ENCODE measurements at regions not wholly inside any gene's neighbourhood (a gene's known extent, or its start where the extent isn't known, plus 50 kb on each side); places are given as distances from the start of the nearest gene placed in this dataset.
"Not testable (repeated sequence)": the region's sequence is repeated elsewhere in the genome, so short reads cannot be mapped to it uniquely, and the experiment has no call there.

DNA sequence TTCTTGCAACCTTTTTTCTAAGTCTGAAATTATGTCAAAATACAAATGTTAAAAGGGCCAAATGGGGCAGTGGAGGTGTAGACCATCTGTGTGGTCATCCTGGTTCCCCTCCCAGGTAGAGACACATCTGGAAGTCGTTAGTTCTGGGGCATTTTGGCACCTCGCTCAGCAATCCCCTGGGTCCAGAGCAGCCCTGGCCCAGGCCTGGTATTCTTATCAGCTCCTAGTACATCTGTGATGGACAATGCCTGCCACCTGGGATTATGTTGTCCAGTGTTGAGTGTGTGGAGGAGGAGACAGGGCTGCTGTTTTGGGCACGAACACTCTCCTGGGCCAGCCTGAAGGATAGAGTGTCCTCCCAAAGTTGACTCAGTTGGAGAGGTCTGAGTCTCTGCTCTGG lies 74.8 kb downstream of the GADD45G start:
- no peak for TF ChIP-seq POLR2A (IDR thresholded peaks at IDR 0.05)
- no peak for TF ChIP-seq POLR2AphosphoS5 (IDR thresholded peaks at IDR 0.05)
- TF ChIP-seq, protein P1, sequence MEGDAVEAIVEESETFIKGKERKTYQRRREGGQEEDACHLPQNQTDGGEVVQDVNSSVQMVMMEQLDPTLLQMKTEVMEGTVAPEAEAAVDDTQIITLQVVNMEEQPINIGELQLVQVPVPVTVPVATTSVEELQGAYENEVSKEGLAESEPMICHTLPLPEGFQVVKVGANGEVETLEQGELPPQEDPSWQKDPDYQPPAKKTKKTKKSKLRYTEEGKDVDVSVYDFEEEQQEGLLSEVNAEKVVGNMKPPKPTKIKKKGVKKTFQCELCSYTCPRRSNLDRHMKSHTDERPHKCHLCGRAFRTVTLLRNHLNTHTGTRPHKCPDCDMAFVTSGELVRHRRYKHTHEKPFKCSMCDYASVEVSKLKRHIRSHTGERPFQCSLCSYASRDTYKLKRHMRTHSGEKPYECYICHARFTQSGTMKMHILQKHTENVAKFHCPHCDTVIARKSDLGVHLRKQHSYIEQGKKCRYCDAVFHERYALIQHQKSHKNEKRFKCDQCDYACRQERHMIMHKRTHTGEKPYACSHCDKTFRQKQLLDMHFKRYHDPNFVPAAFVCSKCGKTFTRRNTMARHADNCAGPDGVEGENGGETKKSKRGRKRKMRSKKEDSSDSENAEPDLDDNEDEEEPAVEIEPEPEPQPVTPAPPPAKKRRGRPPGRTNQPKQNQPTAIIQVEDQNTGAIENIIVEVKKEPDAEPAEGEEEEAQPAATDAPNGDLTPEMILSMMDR (IDR thresholded peaks at IDR 0.05): no peak
- no peak for TF ChIP-seq EP300 (IDR thresholded peaks at IDR 0.05)
- Histone ChIP-seq H3K4me1 (peaks cover 7 to 41% (median 25%) of the 10 kb centered on the region in 4 donors), H3K27ac (no peak overlapping the region), H3K4me3 (no peak overlapping the region), H3K27me3 (no peaks in the 10 kb centered on the region), H3K9me3 (no peaks in the 10 kb centered on the region), H3K36me3 (no peaks in the 10 kb centered on the region)
- WGBS, 2 donors: 86 to 97% methylated on average over 3 of the region's 3 CpGs
- ATAC-seq (ENCODE audit: low FRiP score in 2 of 2) (no peak), DNase-seq (no peak)

DNA sequence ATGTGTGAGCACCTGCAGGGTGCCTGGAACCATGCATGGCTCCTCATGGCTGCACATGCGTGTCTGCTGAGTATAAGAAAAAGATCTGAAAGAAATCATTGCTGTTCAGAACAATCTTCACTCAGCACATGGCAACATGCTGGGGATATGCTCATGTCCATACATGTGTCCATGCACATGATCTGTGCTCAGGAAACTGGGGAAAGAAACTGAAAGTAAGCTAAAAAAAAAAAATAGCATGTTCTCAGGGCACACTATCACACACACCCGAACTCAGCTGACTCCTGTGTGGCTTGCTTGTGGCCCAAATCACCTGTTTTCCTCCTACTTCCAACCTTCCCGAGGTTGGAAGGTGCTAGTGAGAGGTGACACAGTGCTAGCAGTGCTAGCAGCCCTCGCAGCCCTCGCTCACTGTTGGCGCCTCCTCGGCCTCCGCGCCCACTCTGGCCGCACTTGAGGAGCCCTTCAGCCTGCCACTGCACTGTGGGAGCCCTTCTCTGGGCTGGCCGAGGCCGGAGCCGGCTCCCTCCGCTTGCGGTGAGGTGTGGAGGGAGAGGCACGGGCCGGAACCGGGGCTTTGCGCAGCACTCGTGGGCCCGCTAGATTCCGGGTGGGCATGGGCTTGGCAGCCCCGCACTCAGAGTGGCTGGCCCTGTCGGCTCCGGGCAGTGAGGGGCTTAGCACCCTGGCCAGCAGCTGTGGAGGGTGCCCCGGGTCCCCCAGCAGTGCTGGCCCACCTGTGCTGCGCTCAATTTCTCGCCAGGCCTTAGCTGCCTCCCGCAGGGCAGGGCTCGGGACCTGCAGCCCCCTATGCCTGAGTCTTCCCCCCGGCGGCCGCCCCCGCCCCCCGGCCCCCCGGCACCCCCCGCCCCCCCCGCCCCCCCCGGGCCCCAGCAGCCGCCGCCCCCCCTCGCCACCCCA lies 76.0 kb downstream of the GADD45G start:
- WGBS, 2 donors: 89 to 90% methylated on average over 10 to 28 of the region's 42 CpGs
- DNase-seq: peak in 1 of 2 donors; percentile 77
- H3K36me3 ChIP-seq: no peaks in the 10 kb centered on the region

DNA sequence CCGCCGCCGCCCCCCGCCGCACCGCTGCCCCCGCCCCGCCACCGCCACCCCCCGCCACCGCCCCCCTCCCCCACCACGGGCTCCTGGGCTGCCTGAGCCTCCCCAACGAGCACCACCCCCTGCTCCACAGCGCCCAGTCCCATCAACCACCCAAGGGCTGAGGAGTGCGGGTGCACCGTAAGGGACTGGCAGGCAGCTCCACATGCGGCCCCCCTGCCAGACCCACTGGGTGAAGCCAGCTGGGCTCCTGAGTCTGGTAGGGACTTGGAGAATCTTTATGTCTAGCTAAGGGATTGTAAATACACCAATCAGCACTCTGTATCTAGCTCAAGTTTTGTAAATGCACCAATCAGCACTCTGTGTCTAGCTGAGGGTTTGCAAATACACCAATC lies 76.7 kb downstream of the GADD45G start:
- not testable (repeated sequence) for ATAC-seq (ENCODE audit: low FRiP score in 2 of 2); DNase-seq; H3K27me3 ChIP-seq; H3K4me3 ChIP-seq; H3K9me3 ChIP-seq; H3K27ac ChIP-seq; H3K36me3 ChIP-seq
- H3K4me1 ChIP-seq: peaks cover 5 to 34% (median 24%) of the 10 kb centered on the region in 4 donors
- WGBS, 2 donors: 95% methylated on average over 2 of the region's 17 CpGs; no CpG with 5 or more reads in 1 of the 2 donors

More for the DNA sequence above, 76.0 kb downstream of the GADD45G start:
- H3K4me3 ChIP-seq: no peak overlapping the region
- no peak for ATAC-seq (ENCODE audit: low FRiP score in 2 of 2)
- no peaks in the 10 kb centered on the region for H3K27me3 ChIP-seq
- peaks cover 7 to 39% (median 27%) of the 10 kb centered on the region in 4 donors for H3K4me1 ChIP-seq
- H3K27ac ChIP-seq: no peak overlapping the region
- TF ChIP-seq POLR2AphosphoS5 (IDR thresholded peaks at IDR 0.05) (no peak), EP300 (IDR thresholded peaks at IDR 0.05) (no peak), POLR2A (IDR thresholded peaks at IDR 0.05) (no peak)
- TF ChIP-seq, protein P1 (IDR thresholded peaks at IDR 0.05): no peak
- no peaks in the 10 kb centered on the region for H3K9me3 ChIP-seq

DNA sequence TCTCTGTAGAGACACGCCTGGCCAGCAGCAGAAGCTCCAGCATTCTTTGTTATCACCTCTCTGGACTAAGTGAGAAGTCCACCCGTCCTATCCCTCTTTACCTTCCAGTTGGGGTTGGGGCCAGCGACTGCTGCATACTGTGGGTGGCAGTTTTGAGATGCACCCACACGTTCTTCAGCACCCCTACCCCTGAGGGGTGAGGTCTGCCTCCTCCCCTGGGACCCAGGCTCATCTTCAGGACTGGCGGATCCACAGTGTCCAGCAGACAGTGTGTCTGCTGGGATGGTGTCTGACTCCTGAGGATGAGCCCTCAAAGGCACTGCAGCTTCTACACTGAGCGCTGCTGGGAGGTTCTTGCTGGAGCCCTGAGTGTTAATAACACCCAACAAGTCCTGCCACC lies 78.8 kb downstream of the GADD45G start:
- Histone ChIP-seq H3K27ac (peak overlapping the region in 1 of 4 donors; percentile 68), H3K27me3 (no peaks in the 10 kb centered on the region), H3K36me3 (no peaks in the 10 kb centered on the region), H3K4me1 (peaks cover 0 to 15% (median 11%) of the 10 kb centered on the region in 4 donors), H3K4me3 (no peak overlapping the region), H3K9me3 (no peaks in the 10 kb centered on the region)
- ATAC-seq (ENCODE audit: low FRiP score in 2 of 2): no peak
- TF ChIP-seq POLR2A (IDR thresholded peaks at IDR 0.05) (no peak), EP300 (IDR thresholded peaks at IDR 0.05) (no peak), POLR2AphosphoS5 (IDR thresholded peaks at IDR 0.05) (no peak)
- TF ChIP-seq, protein P1 (IDR thresholded peaks at IDR 0.05): no peak
- no peak for DNase-seq
- 93% methylated on average over 3 to 6 of the region's 6 CpGs for WGBS, 2 donors

DNA sequence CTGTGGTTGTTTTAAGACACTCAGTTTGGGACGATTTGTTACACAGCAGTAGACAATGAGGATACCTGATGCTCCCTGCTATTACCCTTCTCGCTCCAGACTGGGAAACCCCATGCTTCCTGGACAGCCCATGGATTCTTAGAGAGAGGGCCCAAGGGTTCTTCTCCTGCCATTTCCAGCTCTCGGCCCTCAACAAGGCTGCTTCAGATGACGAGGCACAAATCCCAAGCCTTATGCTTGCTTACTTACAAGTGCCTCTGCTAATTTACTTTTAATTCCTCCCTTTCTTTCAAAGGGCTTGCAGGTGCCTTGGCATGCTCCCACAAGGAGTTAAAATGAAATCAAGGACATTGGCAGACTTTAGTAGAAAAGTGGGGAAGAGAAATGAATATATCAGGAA lies 79.4 kb downstream of the GADD45G start:
- WGBS, 2 donors: 57 to 80% methylated on average over 4 of the region's 4 CpGs
- DNase-seq (peak in 1 of 2 donors; percentile 70), ATAC-seq (ENCODE audit: low FRiP score in 2 of 2) (no peak)
- no peaks in the 10 kb centered on the region for H3K27me3 ChIP-seq
- no peaks in the 10 kb centered on the region for H3K9me3 ChIP-seq
- peaks cover 0 to 15% (median 11%) of the 10 kb centered on the region in 4 donors for H3K4me1 ChIP-seq
- H3K4me3 ChIP-seq: no peak overlapping the region
- peak overlapping the region in 1 of 4 donors; percentile 68 for H3K27ac ChIP-seq
- TF ChIP-seq POLR2AphosphoS5 (IDR thresholded peaks at IDR 0.05) (peak in 1 of 2 donors; percentile 18), EP300 (IDR thresholded peaks at IDR 0.05) (no peak)
- TF ChIP-seq, protein P1 (IDR thresholded peaks at IDR 0.05): no peak
- no peaks in the 10 kb centered on the region for H3K36me3 ChIP-seq

Data from upper lobe of left lung (tissue), 6 donors.